HG02678 (cell line): ENCODE measurements at regions not wholly inside any gene's neighbourhood (a gene's known extent, or its start where the extent isn't known, plus 50 kb on each side); places are given as distances from the start of the nearest gene placed in this dataset.
"Not testable (repeated sequence)": the region's sequence is repeated elsewhere in the genome, so short reads cannot be mapped to it uniquely, and the experiment has no call there.

Experiments used
- ATAC-seq: cut with Tn5 transposase; IDR thresholded peaks from one replicate; pipeline ENCODE4 v1.9.1; 2021; ENCODE audit warnings: mild to moderate bottlenecking, moderate library complexity; ENCODE audit not compliant: unreplicated experiment

DNA sequence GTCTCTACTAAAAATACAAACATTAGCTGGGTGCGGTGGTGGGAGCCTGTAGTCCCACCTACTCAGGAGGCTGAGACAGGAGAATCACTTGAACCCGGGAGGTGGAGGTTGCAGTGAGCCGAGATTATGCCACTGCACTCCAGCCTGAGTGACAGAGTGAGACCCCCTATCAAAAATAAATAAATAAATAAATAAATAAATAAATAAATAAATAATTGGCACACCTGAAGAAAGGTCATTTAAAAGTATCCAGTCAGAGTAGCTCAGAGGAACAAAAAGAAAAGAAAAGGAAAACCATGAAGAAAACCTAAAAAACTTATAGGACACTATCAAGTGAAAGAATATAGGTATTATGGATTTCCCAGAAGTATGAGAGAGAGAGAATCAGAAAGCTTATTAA is 330.1 kb upstream of the AR start:
- not testable (repeated sequence) for ATAC-seq

DNA sequence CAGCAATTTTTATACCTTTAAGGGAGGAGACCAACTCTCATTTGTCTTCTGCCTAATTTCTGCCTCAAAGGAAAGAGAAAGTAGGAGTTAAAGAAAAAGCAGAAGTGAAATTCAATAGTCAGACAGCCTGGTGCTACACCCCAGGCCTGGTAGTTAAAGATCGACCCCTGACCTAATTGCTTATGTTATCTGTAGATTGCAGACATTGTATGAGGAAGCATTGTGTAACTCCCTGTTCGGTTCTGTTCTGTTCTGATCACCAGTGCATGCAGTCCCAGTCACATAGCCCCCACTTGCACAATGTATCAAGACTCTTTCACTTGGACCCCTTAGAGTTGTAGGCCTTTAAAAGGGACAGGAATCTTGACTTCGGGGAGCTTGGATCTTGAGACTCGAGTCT is 335.9 kb upstream of the AR start:
- no peak for ATAC-seq

DNA sequence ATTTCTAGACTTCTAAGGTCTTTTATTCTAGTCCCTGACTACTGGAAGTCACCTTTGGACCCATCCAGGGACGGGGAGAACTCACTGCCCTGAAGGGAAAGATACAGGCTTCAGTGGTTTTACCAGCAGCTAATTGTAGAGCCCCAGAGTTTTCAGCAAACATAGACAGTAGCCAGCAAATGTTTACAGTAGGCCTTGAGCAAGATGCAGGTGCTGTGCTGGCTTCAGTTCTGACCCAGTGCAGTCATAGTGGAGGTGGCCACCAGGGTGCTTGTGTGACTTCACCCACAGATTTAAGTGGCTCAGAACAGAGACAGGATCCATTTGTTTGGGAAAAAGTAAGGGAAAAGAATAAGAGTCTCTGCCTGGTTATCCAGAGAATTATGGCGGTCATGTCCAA is 384.4 kb upstream of the AR start:
- no peak for ATAC-seq

DNA sequence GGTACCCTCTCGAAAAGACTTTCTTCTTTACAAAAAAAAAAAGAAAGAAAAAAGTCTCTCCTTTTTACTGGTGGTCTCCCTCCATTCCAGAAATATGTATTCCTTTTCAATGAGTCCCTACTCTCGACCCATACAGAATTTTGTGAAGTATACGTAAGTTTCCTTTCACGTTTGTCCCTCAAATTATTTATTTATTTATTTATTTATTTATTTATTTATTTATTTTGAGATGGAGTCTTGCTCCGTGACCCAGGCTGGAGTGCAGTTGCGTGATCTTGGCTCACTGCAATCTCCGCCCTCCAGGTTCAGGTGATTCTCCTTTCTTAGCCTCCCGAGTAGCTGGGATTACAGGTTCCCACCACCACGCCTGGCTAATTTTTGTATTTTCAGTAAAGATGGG is 429.2 kb upstream of the AR start:
- ATAC-seq, result no peak

DNA sequence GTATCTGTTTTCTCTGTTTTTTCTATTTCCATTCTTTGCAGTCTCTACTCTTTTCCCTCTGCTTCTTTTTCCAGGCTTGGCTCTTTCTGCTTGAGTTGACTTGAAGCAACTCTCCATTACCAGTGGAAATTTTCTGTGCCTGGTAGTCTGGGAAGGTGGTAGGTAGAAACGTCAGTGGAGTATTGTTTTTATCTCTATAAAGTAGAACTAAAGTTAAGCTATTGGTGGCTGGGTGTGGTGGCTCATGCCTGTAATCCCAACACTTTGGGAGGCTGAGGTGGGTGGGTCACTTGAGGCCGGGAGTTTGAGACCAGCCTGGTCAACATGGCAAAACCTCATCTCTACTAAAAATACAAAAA is 438.1 kb upstream of the AR start:
- ATAC-seq, result no peak

DNA sequence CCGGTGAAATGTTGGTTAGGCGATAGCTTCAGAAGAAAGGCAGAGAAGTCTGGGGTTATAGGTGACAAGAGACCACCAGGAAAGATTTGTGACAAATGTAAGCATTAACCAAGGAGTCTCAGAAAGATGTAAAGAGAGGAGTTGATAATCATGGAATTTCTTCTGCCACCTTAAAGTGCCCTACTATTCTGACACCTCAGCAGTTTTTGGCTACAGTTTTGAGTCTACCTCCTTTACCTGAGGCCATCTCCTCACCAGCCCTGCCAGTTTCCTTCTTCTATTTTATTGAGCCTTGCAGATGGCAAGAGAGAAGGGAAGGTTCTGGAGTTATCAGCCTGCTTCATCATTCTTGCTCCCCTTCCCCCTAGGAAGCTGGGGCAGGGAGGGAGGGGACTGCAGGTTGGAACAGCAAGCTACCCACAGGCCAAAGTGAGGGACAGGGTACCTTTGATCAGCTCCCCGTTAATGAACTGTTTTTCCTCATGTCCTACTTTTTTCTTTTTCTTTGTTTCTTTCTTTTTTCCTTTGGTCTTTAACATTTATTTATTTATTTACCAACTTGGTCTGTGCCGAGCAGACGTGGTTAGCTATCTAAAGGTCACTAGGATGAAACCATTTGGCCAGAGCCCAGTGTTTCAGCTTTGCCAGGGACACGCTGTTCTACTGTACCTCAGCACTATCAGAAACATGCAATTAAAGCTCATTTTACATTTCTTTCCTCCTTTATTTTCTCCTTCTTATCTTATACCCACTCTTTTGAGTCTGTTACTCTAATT is 438.7 kb upstream of the AR start:
- ATAC-seq, result no peak

DNA sequence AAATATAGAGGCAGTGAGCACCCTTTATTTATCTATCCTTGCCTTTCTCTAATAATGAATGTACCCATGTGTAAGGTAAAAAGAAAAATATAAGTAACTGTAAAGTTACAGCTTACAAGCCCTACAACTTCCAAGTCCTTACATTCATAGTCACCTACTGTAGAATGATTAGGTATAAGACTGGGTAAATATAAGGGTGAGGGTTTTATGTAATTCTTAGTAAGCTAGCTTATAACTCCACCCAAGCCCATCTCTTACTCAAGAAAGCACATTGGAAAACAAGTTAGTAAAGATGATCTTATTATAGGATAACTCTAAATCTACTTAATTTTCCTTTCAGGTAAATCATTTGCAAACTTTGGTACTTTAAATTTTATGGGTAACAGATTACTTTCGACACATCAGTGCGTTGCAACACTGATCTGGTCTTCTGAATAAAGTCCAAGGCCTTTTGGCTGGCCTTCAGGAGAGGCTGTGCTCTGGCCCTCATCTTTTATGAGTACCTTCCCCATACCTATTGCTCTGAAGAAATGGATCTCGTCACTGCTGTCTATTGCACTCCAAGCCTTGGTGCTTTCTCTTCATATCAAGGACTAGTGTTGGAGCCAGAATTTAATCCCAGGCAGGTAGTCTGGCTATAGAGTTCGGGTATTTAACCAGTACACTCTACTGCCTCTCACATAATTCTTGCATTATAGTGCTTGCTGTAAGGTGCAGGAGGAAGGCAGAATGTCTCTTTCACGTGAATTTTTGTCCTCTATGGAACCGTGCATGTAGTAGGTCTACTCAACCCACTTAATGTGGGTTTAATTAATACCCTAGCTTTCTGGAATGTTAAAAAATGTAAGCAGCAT is 443.6 kb upstream of the AR start:
- ATAC-seq, result no peak

DNA sequence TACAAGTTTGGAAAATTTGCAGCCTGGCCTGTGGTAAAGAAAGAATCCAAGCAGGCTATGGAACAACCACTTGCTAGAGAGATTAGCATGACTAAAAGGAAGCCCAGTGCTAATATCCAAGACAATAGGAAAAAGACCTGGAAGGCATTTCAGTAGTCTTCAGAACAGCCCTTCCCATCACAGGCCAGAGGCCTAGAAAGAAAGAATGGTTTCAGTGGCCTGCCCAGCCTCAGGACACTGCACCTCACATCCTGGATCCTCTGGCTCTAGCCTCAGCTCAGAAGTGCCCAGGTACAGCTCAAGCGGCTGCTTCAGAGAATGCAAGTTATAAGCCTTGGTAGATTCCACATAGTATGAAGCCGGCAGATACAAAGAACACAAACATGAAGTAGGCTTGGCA is 449.8 kb upstream of the AR start:
- ATAC-seq, result no peak

DNA sequence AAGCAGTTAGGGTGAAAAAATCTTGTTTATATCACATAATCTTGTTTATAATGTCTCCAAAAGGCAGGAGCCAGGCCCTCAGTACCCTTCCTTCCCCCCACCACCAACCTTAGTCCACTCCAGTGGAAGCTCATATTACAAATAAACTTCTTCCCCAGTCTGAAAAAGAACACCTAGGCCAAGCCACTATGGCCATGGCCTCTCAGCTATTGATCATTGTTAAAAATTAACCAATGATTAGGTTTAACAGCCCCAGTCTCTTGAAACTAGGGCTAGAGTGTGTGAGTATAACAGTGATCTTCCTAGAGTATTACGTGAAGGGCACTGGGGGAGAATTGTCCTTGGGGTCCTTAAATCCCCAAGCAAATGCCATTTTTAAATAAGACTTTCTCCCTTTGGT is 411.9 kb upstream of the EDA2R start:
- no peak for ATAC-seq

DNA sequence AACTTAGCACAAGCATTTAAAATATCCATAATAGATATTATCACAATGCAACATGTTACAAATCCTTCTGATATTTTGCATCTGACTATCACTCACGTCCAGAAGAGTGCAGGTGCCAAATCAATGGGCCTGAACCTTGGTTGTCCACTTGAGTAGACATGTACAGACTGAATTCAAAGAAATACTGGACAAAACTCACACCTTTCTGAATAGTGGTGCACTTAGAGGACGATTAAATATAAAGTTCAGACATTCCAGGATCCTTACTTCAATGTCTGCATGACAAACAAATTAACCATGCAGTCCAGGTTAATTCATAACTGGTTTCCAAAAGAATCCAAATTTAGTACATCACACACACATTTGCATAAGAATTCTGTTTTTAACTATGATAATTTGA is 406.0 kb upstream of the EDA2R start:
- no peak for ATAC-seq

DNA sequence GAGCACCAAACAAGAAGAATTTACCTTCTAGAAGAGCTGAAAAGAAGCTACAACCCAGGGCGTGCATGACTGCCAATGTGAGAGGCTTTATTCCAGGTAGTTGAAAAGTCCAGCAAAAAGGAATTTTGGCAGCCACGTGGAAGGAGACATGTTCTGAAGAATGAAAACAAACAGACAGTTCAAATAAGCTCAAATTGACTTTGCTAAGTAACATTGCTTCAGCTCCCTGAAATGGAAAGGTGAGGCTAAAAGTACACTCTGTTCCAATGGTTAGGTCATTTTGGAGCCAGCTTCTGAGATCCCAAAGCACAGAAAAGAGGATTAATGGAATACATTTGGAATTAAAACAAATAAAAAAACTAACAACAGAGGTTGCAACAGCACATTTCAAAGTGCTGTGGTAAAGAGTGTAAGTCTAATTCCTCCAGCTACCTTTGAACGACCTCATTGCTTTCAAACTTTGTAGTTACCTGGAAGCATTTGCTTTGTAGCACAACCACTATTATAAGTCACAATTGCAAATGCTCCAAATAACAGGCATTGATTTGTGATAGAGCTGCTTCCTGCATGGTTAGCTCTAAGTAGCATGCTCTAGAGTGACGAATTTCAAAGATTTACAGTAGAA is 405.3 kb upstream of the EDA2R start:
- ATAC-seq, result no peak

DNA sequence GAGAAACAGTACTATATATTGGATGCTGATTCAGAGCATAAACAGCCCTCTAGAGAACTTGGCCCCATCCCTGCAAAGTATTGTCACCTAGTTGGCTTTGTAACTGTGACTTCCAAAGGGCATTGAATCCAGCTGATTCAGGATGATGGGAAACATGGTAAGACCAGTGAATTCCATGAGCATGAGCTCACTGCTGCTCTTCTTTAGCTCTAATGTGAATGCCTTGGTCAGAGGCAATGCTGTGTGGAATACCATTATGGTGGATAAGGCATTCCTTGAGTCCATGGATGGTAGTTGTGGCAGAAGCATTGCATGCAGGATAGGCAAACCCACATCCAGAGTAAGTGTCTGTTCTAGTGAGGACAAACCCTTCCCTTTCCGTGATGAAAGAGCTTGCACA is 365.6 kb upstream of the EDA2R start:
- ATAC-seq, result no peak

DNA sequence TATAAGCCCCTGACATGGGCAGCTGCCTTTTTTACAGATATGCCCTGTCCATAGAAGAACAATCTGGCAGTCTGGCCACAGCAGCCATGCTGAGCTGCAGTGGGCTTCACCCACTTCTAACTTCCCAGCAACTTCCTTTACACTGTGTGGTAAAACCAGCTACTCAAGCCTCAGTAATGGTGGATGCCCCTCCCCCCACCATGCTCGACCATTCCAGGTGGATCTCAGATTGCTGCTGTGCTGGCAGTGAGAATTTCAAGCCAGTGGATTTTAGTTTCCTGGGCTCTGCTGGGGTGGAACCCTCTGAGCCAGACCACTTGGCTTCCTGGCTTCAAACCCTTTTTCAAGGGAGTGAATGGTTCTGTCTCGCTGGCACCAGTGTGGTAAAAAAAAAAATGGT is 355.9 kb upstream of the EDA2R start:
- no peak for ATAC-seq

DNA sequence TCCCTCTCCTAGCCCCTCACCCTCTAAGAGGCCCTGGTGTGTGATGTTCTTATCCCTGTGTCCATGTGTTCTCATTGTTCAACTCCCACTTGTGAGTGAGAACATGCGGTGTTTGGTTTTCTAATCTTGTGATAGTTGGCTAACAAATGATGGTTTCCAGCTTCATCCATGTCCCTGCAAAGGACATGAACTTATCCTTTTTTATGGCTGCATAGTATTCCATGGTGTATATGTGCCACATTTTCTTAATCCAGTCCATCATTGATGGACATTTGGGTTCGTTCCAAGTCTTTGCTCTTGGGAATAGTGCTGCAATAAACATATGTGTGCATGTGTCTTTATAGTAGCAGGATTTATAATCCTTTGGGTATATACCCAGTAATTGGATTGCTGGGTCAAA is 353.2 kb upstream of the EDA2R start:
- not testable (repeated sequence) for ATAC-seq

DNA sequence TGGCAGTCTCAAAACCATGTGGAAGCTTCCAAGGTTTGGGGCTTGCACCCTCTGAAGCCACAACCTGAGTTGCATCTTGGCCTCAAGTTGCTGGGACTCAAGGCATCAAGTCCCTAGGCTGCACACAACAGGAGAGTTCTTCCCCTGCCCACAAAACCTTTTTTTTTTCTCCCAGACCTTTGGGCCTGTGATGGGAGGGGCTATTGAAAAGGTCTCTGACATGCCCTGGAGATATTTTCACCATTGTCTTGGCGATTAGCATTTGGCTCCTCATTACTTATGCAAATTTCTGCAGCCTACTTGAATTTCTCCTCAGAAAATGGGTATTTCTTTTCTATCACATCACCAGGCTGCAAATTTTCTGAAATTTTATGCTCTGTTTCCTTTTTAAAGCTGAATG is 349.5 kb upstream of the EDA2R start:
- ATAC-seq, result no peak

DNA sequence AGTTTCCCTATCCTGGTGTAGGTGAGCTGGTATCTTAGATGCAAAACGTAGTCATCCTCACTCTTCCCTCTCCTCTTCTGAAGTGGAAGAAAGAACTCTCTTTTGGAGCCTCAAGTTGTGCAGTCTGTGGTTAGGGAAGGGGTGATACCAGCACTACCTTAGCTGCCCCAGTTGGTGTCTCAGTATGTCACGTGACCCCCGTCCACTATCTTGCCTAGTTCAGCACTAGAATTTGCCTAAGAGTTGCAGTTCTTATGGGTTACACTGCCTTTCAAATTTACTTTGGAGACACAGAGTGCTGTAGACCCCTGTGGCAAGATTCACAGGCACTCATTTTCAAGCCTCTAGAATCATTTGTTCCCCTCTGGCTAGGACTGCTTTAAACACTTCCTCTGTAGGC is 322.8 kb upstream of the EDA2R start:
- no peak for ATAC-seq

DNA sequence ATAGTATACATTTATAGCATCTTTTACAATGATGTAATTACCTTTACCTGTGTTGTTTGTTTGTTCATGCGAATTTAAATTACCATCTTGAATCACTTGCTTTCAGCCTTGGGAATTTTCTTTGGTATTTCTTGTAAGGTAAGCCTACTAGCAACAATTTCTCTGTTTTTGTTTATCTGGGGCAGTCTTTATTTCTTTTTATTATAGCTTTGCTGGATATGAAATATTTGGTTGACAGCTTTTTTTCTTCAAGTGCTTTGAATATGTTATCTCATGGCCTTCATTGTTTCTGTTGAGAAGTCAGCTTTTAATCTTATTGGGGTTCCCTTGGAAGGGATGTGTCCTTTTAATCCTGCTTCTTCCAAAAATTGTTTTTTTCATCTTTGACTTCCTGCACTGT is 292.8 kb upstream of the EDA2R start:
- no peak for ATAC-seq

DNA sequence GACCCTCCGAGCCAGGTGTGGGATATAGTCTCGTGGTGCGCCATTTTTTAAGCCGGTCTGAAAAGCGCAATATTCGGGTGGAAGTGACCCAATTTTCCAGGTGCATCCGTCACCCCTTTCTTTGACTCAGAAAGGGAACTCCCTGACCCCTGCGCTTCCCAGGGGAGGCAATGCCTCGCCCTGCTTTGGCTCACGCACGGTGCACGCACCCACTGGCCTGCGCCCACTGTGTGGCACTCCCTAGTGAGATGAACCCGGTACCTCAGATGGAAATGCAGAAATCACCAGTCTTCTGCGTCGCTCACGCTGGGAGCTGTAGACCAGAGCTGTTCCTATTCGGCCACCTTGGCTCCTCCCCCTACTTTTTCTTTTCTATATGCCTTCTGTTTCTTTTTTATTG is 291.6 kb upstream of the EDA2R start:
- not testable (repeated sequence) for ATAC-seq

DNA sequence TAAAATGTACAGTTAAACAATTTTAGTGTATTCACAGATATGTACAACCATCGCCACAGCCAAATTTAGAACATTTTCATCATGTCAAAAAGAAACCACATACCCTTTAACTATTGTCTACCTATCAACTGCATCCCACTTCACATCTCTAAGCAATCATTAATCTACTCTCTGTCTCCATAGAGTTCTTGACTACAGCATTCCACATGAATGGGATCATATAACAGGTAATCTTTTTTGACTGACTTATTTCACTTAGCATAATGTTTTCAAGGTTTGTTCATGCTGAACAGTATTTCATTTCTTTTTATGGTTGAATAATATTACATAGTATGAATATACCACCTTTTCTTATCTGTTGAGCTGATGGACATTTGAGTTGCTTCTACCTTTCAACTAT is 281.4 kb upstream of the EDA2R start:
- ATAC-seq, result no peak

DNA sequence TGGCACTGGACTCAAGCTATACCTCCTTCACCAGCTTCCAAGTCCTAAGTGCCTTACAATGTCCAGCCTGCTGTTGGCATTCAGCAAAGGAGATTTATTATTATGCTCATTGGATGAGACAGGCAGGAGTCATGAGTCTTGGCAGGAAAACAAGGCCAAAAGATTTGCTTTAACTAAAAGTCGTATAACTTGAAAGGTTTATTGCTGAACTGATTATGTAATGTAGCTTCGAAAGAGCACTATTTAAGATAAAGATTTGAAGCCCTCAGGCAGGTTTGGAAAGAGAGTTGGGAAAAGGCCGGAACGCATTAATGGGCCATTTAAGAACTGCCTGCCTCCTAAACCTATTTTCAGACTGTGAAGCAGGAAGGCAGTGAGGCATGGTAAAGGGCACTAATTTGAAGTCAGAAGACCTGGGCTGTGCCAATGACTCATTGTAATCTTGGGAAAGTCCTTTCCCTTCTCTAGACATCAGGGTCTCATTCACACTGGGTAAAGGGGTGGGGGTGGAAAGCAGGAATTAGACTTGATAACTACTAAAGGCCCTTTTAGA is 280.5 kb upstream of the EDA2R start:
- ATAC-seq, result no peak

DNA sequence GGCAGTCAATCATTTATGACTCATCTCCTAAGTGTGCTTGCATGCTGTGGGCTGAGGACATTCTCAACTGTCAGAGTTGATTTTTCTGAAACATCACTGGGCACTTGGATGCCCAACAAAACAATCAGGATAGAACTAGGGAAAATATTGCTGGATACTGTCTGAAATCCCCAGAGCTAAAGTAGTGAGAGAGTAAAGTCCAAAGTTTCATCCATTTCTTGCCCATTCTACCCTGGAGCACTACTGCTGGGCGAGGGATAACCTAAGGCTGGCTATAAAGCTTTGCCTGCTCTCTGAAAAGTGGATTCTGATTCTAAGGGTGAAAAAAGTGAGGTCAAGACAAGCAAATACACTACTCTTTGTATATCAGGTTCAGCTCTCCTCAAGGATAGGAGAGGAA is 279.6 kb upstream of the EDA2R start:
- no peak for ATAC-seq

DNA sequence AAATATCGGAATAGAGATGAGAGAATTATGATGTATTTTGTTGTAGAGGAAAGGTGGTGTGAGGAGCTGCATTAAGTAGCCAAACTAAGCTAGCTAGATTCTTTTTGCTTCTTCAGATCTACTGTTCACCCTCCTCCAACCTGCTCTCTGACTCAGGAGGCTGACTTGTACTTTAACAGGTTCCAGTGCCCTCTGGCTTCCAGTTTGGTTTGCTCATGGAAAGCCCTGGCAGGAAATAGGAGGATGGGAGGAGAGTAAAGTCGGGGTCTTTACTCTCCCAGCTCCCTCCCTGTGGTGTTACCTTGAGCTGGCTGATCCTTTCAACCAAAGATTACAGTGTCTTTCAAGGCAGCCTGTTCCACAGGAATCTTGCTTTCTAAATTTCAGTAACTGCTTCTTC is 277.0 kb upstream of the EDA2R start:
- ATAC-seq, result no peak
